ENCODE measurements at regions not wholly inside any gene's neighbourhood (a gene's known extent, or its start where the extent isn't known, plus 50 kb on each side); places are given as distances from the start of the nearest gene placed in this dataset.
"Not testable (repeated sequence)": the region's sequence is repeated elsewhere in the genome, so short reads cannot be mapped to it uniquely, and the experiment has no call there.

GRCh38 chr15:30845536-30845935 is 58.2 kb upstream of the FAN1 start:
- not testable (repeated sequence) for DNase-seq
